ENCODE measurements at regions not wholly inside any gene's neighbourhood (a gene's known extent, or its start where the extent isn't known, plus 50 kb on each side); places are given as distances from the start of the nearest gene placed in this dataset.

GRCh38 chr4:100716416-100716815, 198.6 kb upstream of the EMCN start:
- WGBS (ENCODE audit: low lambda C conversion rate, missing lambda C conversion rate): 89% methylated on average over 5 of the region's 5 CpGs
- Histone ChIP-seq H3K36me3 (replicated peaks; ENCODE audit: insufficient read depth, low read depth) (no peaks in the 10 kb centered on the region), H3K9me3 (ENCODE audit: low read depth) (no peaks in the 10 kb centered on the region), H3K79me2 (no peaks in the 10 kb centered on the region), H4K20me1 (ENCODE audit: insufficient read depth, poor library complexity, severe bottlenecking) (no peaks in the 10 kb centered on the region), H3K9me2 (replicated peaks; ENCODE audit: insufficient read depth) (no peaks in the 10 kb centered on the region), H3K4me1 (ENCODE audit: insufficient read depth) (no peaks in the 10 kb centered on the region), H3K4me3 (no peak overlapping the region), H3K4me2 (no peak overlapping the region), H2AFZ (no peak overlapping the region), H3K27me3 (no peaks in the 10 kb centered on the region), H3K27ac (no peak overlapping the region)
- DNase-seq (ENCODE audit: low spot score): no peak
- TF ChIP-seq CTCF (IDR thresholded peaks at IDR 0.05; ENCODE audit: poor library complexity) (no peak), EZH2 (IDR thresholded peaks at IDR 0.05; ENCODE audit: borderline replicate concordance) (no peak), EZH2phosphoT487 (IDR thresholded peaks at IDR 0.05; ENCODE audit: low read depth, severe bottlenecking, unreplicated experiment) (no peak)

GRCh38 chr4:100708776-100709175, 191.0 kb upstream of the EMCN start:
- 79% methylated on average over 4 of the region's 4 CpGs for WGBS (ENCODE audit: low lambda C conversion rate, missing lambda C conversion rate)
- no peak for DNase-seq (ENCODE audit: low spot score)
- H3K9me2 ChIP-seq (replicated peaks; ENCODE audit: insufficient read depth): no peaks in the 10 kb centered on the region
- TF ChIP-seq CTCF (IDR thresholded peaks at IDR 0.05; ENCODE audit: poor library complexity): no peak
- no peak for TF ChIP-seq EZH2phosphoT487 (IDR thresholded peaks at IDR 0.05; ENCODE audit: low read depth, severe bottlenecking, unreplicated experiment)
- TF ChIP-seq EZH2 (IDR thresholded peaks at IDR 0.05; ENCODE audit: borderline replicate concordance): no peak
- no peak overlapping the region for H3K4me2 ChIP-seq
- H3K4me3 ChIP-seq: no peak overlapping the region
- H3K4me1 ChIP-seq (ENCODE audit: insufficient read depth): no peaks in the 10 kb centered on the region
- H3K27ac ChIP-seq: no peak overlapping the region
- H3K9me3 ChIP-seq (ENCODE audit: low read depth): no peaks in the 10 kb centered on the region
- no peaks in the 10 kb centered on the region for H3K36me3 ChIP-seq (replicated peaks; ENCODE audit: insufficient read depth, low read depth)
- no peaks in the 10 kb centered on the region for H3K79me2 ChIP-seq
- H3K27me3 ChIP-seq: no peaks in the 10 kb centered on the region
- H2AFZ ChIP-seq: no peak overlapping the region
- no peaks in the 10 kb centered on the region for H4K20me1 ChIP-seq (ENCODE audit: insufficient read depth, poor library complexity, severe bottlenecking)

- Histone ChIP-seq H3K4me2 (no peak overlapping the region), H3K9me2 (replicated peaks; ENCODE audit: insufficient read depth) (no peaks in the 10 kb centered on the region), H3K36me3 (replicated peaks; ENCODE audit: insufficient read depth, low read depth) (no peaks in the 10 kb centered on the region), H2AFZ (no peak overlapping the region), H3K4me3 (no peak overlapping the region), H3K27ac (no peak overlapping the region), H3K9me3 (ENCODE audit: low read depth) (no peaks in the 10 kb centered on the region), H4K20me1 (ENCODE audit: insufficient read depth, poor library complexity, severe bottlenecking) (no peaks in the 10 kb centered on the region), H3K4me1 (ENCODE audit: insufficient read depth) (no peaks in the 10 kb centered on the region), H3K79me2 (no peaks in the 10 kb centered on the region), H3K27me3 (no peaks in the 10 kb centered on the region)
- DNase-seq (ENCODE audit: low spot score): no peak
- TF ChIP-seq EZH2phosphoT487 (IDR thresholded peaks at IDR 0.05; ENCODE audit: low read depth, severe bottlenecking, unreplicated experiment) (no peak), EZH2 (IDR thresholded peaks at IDR 0.05; ENCODE audit: borderline replicate concordance) (no peak), CTCF (IDR thresholded peaks at IDR 0.05; ENCODE audit: poor library complexity) (no peak)
- 87% methylated on average over 1 of the region's 1 CpG for WGBS (ENCODE audit: low lambda C conversion rate, missing lambda C conversion rate)
Measured at GRCh38 chr4:100707786-100708185, 190.0 kb upstream of the EMCN start.

GRCh38 chr4:100696531-100696930, 178.7 kb upstream of the EMCN start:
- WGBS (ENCODE audit: low lambda C conversion rate, missing lambda C conversion rate): 33% methylated on average over 4 of the region's 4 CpGs
- no peaks in the 10 kb centered on the region for H3K9me3 ChIP-seq (ENCODE audit: low read depth)
- H2AFZ ChIP-seq: peak overlapping the region; percentile 44
- H3K4me2 ChIP-seq: no peak overlapping the region
- H3K79me2 ChIP-seq: no peaks in the 10 kb centered on the region
- no peaks in the 10 kb centered on the region for H3K36me3 ChIP-seq (replicated peaks; ENCODE audit: insufficient read depth, low read depth)
- H4K20me1 ChIP-seq (ENCODE audit: insufficient read depth, poor library complexity, severe bottlenecking): no peaks in the 10 kb centered on the region
- no peaks in the 10 kb centered on the region for H3K27me3 ChIP-seq
- H3K27ac ChIP-seq: no peak overlapping the region
- DNase-seq (ENCODE audit: low spot score): no peak
- H3K9me2 ChIP-seq (replicated peaks; ENCODE audit: insufficient read depth): no peaks in the 10 kb centered on the region
- no peak overlapping the region for H3K4me3 ChIP-seq
- no peaks in the 10 kb centered on the region for H3K4me1 ChIP-seq (ENCODE audit: insufficient read depth)
- TF ChIP-seq EZH2phosphoT487 (IDR thresholded peaks at IDR 0.05; ENCODE audit: low read depth, severe bottlenecking, unreplicated experiment) (no peak), CTCF (IDR thresholded peaks at IDR 0.05; ENCODE audit: poor library complexity) (no peak), EZH2 (IDR thresholded peaks at IDR 0.05; ENCODE audit: borderline replicate concordance) (no peak)
